ENCODE measurements at regions not wholly inside any gene's neighbourhood (a gene's known extent, or its start where the extent isn't known, plus 50 kb on each side); places are given as distances from the start of the nearest gene placed in this dataset.
"Not testable (repeated sequence)": the region's sequence is repeated elsewhere in the genome, so short reads cannot be mapped to it uniquely, and the experiment has no call there.

DNA sequence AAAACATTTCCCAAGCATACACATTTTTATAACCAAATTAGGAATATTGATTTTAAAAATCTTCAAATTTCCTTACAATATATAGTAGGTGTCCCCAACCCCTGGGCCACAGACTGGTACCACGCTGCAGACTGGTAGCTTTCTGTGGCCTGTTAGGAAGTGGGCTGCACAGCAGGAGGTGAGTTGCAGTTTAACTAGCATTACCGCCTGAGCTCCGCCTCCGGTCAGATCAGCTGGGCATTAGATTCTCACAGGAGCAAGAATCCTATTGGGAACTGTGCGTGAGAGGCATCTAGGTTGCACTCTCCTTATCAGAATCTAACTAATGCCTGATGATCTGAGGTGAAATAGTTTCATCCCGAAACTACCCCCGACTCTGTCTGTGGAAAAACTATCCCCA, 62.1 kb downstream of the ZWINT start:
- DNase-seq (ENCODE audit: low spot score), result no peak

DNA sequence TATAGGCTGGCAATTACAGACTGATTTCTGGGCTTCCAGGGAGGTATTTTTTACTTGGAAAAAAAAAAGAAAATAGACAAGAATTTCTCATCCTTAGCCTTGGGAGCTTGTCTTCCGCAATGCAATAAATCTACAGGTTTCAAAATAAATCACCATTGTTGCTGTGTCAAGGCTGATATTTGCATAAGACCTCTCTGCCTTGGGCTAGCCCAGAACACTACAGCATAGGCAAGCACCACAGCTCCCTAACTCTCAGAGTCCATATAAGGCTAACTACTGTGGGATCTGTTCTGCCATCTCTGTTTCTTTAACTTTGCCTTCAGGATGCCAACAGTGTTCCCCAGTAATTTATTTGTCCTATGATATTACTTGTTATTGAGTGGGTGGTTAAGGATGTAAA, 64.4 kb downstream of the ZWINT start:
- no peak for DNase-seq (ENCODE audit: low spot score)

DNA sequence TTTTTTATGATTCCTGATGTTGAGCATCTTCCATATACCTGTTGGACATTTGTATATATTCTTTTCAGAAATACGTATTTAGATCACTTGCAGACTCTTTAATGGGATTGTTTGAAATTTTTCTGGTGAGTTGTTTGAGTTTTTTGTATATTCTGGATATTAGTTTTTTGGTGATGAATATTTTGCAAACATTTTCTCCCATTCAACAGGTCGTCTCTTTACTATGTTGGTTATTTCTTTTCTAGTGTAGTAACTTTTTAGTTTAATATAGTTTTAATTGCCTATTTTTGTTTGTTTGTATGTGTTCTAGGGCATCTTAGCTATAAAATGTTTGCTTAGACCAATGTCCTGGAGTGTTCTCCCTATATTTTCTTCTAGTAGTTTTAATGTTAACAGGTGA, 72.7 kb downstream of the ZWINT start:
- no peak for DNase-seq (ENCODE audit: low spot score)

DNA sequence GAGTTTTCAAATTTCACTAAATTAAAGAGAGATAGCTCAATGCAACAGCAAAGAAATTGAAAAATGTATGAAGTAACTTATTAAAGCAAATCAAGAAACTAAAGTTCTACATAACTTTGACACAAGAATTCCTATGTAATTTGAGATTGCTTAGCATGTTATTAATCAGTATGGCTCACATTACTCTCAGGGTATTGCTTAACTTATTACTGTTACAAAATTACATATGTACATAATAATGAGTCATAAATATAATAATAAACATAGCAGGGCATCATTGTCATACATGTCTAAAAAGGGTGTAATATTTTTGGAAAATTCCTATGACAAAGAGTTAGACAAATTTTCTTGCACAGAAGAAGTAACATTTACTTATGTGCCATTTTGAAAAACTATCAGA, 75.0 kb downstream of the ZWINT start:
- DNase-seq (ENCODE audit: low spot score), result no peak

DNA sequence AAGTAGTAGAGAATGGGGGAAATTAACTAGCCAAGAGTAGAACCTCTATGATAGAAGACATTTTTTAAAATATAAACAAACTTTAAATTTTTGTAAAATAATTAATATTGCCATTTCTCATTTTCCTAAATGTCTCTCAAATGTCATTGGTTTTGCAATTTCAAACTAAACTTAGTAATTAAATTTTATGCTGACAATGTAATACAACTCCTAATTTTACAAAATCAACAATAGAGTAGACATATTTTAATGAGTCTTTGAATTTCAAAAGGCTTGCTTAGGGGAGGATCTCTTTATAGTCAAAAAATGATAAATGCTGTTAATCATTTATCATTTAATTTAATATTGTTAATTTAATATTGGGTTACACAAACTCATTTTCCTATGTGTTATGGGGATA, 81.8 kb downstream of the ZWINT start:
- no peak for DNase-seq (ENCODE audit: low spot score)

DNA sequence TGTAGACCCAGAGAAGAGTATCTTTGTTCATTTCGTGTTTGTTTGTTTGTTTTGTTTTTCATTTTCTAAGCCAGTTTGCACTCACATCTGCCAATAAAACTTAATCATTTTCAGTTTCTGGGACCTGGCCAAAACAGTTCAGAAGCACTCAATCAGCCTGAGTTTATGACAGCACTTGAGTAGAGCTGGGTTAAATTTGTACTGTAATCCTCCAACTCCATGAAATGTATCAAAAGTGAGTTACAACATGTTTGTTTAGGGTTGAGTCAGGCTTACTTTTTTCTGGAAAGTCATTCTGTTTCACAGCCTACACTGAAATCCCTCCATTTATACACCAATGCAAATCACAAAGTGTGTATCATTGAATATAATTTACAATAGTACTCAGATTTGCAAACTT, 91.9 kb downstream of the ZWINT start:
- no peak for DNase-seq (ENCODE audit: low spot score)

DNA sequence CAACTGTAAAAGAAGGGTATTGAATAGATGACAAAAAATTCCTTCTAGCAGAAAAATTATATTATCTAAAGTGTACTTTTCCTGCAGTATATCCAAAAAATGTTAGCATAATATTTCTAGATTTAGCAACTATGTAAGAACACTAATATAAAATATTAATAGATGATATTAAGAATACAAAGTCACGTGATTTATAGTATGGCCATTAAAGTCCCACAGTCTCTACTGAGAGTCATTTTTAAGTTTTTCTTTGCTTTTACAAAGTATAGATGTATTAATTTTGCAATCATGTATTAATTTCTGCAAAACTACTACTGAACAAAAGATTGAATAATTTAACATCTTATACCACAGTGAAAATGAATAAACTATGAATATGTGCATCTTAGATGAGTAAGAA, 94.9 kb downstream of the ZWINT start:
- no peak for DNase-seq (ENCODE audit: low spot score)

DNA sequence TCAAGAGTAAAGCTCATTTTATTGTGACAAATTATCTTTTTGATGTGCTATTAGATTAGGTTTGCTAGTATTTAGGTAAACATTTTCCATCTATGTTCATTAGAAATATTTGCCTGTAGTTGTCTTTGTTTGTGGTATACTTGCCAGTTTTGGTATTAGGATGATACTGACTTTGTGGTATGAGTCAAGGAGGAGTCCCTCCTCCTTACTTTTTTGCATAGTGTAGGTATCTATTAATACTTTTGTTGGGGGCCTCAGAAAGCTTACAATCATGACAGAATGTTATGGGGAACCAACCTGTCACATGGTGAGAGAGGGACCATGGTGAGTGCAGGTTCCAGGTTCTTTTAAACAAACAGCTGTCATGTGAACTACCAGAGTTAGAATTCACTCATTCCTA, 102.1 kb downstream of the ZWINT start:
- no peak for DNase-seq (ENCODE audit: low spot score)

DNA sequence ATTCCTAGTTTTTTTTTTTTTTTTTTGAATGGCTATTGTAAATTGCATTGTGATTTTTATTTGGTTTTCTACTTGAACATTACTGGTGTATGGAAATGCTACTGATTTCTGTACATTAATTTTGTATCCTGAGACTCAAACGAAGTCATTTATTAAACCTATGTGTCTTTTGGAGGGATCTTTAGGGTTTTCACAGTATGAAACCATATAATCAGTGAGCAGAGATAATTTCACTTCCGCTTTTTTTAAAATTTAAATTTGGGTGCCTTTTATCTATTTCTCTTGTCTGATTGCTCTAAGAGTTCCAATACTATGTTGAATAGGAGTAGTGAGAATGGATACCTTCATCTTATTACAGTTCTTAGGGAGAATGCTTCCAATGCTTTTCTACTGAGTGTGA, 102.7 kb downstream of the ZWINT start:
- no peak for DNase-seq (ENCODE audit: low spot score)

DNA sequence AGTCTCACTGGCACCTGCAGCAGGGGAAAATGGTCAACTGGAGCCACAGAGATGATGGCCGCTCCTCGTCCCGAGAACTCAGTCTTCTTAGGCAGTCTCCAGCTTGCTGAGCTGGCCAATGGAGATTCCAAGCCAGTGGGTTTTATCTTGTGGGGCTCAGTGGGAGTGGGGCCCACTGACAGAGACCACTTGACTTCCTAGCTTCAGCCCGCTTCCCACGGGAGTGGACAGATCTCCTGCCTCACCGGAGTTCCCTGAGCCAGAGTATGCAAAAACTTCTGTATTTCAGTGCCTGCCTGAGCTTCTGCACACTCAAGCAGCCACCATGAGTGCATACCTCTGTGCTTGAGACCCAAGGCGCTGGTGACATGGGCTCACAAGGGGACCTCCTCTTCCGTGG, 105.8 kb downstream of the ZWINT start:
- no peak for DNase-seq (ENCODE audit: low spot score)

DNA sequence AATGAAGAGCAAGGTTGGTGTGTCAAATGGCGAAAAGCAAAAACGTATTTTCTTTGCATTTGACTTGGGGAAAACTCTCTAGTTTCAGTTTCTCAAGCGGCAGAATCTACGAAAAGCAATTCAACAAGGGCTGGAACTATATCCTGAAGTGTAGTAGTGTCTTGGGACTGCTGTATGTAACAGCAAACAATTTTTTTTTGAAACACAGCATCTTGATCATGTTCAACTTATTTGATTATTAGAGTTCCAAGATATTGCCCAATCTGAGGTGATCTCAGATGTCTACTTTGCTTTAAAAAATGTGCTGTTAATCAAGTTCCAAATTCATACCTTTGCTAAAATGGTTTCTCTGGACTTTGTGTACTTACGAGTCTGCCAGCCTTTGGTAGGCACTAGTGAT, 120.6 kb downstream of the ZWINT start:
- DNase-seq (ENCODE audit: low spot score), result no peak

DNA sequence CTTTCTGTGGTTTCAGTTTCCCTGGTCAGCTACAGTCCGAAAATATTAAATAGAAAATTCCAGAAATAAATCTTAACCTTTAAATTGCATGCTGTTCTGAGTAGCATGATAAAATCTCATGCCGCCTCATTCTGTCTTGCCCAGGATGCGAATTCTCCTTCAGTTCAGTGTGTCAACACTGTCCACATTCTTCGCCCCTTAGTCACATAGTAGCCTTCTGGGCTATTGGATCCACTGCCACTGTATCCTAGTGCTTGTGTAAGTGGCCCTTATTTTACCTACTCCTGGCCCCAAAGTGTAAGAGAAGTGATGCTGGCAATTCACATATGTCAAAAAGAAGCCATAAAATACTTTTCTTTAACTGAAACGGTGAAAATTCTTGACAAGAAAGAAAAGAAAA, 129.6 kb downstream of the ZWINT start:
- no peak for DNase-seq (ENCODE audit: low spot score)

DNA sequence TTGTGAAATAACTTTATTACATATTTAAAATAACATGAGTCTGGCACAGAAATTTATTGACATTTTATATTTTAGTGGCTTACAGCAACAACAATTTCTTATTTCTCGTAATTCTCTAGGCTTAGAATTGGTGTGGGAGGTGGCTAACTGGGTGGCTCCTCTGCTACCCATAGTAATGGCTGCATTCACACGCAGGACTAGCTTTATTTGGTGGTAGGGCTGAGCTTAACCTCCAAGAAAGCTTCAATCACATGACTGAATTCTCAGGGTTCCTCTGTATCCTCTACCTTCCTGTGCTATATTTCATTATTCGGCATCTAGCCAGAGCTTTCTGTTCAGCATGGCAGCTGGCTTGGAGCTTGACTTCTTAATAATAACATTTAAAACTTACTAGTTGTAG, 138.8 kb downstream of the ZWINT start:
- DNase-seq (ENCODE audit: low spot score), result no peak

DNA sequence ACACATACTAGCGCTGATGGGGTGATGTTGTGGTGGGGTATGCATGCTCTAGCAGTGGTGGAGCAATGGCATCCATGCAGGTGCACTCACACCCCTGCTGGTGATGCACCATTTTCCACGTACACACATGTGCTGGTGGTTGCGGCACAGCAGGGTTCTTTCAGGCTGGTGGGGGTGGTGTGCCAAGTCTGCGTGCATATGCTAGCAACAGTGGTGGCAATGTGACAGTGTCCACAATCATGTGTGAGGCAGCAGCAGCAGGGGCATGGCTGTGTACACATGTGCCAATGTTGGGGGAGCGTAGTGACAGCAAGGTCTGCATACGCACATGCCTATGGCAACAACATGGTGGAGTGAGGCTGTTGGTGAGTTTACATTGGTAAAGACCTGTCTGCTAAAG, 148.1 kb downstream of the ZWINT start:
- no peak for DNase-seq (ENCODE audit: low spot score)

DNA sequence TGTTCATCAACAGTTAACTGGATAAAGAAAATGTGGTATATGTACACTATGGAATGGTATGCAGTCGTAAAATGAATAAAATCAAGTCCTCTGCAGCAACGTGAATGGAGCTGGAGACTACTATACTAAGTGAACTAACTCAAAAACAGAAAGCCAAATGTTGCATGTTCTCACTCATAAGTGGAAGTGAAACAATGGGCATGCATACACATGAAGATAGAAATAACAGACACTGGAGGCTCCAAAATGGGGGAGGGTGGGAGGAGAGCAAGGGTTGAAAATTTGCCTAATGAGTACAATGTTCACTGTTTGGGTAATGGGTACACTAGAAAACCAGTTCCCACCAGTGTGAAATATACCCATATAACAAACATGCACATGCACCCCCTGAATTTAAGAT, 179.5 kb downstream of the ZWINT start:
- no peak for DNase-seq (ENCODE audit: low spot score)

DNA sequence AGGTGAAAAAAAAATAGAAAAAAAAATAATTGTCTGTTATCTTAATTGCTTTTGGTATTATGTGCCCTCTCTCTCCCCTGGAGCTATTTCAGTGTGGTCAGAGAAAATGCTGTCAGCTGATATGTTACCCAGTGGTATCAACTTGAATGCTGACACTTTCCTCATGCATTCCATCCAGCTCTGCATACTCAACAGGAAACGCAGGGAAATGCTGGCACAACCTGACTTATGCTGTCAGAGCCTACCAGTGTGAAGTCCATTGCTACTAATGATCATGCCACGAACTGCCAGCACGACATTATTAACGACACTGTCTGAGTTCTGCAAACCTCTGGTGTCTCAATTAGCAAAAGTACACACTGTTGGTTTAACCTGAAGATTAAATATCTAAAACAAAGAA, 182.8 kb downstream of the ZWINT start:
- no peak for DNase-seq (ENCODE audit: low spot score)

DNA sequence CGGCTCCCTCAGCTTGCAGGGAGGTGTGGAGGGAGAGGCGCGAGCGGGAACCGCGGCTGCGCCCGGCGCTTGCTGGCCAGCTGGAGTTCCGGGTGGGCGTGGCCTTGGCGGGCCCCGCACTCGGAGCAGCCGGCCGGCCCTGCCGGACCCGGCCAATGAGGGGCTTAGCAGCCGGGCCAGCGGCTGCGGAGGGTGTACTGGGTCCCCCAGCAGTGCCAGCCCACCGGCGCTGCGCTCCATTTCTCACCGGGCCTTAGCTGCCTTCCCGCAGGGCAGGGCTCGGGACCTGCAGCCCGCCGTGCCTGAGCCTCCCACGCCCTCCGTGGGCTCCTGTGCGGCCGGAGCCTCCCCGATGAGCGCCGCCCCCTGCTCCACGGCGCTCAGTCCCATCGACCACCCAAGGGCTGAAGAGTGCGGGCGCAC, 206.0 kb downstream of the ZWINT start:
- DNase-seq (ENCODE audit: low spot score), result not testable (repeated sequence)

DNA sequence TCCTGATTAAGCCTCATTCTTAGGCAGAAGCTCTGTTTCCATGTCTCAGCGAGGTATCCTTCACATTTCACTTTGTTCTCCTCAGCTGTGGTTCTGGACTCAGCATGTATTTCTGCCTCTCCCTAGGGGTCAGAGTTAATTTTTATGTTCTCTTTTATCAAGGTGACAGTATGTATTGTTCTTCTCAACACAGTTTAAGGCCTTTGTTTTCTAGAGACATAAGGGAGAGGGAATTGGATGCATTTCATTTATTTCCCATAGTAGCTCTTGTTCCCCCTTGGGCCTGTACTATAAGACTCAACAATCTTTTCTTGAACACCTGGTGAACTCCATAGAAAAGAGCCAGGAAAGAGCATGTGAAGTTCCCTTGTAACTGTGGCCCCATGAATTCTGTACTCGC, 214.3 kb downstream of the ZWINT start:
- DNase-seq (ENCODE audit: low spot score), result no peak

DNA sequence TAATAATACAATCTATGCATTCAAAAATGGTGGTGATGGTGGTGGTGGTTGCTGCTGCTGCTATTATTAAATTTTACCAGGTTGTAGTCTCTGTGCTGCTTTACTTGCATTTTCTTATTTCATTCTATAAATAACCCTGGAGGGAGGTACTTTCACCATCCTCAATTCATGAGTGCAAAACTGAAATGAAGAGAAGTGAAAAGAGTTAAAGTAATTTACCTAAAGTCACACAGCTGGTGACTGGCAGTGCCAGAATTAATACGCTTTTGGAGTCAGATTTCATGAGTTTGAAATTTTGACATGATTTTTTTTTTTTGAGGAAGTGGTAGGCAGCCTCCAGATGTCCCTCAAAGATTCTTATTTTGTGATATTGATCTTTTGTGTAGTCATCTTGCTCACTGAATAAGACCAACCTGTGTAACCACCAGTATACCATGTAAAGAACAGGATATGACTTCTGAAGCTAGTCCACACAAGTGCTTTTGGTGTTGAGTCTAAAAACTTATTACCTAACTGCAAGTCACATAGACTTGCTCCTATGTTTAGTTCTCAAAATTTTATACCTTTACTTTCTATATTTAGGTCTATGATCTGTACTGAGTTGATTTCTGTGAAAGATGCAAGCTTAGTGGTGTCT, 218.8 kb downstream of the ZWINT start:
- no peak for DNase-seq (ENCODE audit: low spot score)

DNA sequence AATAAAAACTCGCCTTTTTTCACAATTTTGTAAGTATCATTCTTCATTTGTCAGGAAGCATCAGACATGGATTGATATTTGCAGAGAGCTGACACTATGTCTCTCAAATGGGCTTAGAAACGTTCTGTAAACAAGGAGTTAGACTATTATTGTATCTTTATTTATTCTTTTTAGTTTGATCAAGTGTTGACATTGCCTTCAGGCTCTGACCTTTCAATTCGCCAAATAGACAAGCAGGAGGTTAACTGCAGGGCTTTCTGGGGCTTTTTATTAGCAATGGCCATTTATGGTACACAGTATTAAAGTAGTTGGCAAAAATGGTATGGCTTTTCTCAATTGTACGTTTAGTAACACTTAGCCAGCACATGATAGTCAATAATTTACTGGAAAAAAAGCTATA, 221.7 kb downstream of the ZWINT start:
- peak; percentile 1 for DNase-seq (ENCODE audit: low spot score)

DNA sequence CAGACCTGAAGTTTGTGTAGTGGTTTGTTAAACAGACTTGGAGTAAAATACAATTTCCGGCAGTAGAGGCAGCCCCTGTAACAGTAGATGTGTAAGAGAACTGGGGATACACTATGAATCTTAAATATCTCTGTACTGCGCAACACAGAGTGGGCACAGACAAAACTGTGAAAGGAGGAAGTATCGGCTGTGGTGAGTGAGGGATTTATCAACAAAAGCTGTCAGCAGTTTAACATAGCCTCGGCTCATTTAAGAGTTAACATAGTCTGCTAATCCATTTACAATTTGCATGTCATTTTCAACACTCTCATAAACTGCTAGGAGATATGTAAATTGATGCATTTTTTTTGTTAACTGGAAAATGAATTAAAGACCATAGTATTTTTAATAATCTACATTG, 225.2 kb downstream of the ZWINT start:
- no peak for DNase-seq (ENCODE audit: low spot score)

DNA sequence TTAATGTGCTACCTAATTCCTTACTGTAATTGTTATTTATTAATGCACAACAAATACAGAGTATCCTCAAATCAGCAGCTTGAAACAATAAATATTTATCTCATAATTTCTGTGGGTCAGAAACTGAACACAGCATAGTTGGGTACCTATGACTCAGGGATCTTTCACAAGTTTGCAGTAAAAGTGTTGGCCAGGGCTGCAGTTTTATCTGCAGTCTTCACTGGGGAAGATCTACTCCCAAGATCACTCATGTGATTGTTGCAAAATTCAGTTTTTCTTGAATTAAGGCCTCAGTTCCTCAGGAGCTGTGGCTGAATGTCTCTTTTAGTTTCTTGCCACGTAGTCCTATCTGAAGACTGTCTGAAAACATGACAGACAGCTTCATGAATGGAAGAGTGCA, 237.8 kb downstream of the ZWINT start:
- no peak for DNase-seq (ENCODE audit: low spot score)

DNA sequence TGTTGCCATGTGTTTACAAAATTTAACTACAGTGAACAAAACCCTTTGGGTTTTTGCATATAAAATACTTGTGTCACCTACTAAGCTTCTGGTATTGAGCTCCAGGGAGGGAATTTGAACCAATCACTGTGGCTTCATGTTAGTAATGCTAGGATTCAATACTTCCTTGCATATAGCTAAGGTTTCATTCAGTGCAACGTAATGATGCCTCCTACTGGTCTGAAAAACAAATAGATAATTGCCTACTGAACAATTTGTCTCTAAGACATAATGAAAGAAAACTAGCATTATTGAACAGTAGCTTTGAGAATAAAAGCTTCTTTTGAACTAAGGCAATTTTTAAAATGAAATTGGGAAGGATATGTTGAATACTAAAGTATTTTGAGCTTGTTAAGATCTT, 244.4 kb downstream of the ZWINT start:
- peak; percentile 3 for DNase-seq (ENCODE audit: low spot score)

DNA sequence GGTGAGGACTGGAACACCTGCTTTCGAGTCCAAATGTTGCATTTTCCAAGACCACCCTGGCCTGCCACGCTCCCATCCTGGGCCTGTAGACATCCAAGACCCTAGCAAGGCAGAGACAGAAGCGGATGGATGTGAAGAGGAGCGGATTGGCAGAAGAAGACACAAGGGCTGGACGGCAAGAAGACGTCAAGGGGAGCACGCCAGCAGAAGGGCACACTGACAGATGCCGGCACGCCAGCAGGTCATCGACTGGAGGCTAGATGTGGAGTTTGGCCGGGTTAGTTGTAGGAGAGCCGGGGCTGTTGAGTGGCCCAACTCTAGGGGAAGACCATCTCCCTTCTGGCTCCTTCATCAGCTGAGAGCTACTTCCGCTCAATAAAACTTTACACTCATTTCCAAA, 251.6 kb downstream of the ZWINT start:
- no peak for DNase-seq (ENCODE audit: low spot score)

DNA sequence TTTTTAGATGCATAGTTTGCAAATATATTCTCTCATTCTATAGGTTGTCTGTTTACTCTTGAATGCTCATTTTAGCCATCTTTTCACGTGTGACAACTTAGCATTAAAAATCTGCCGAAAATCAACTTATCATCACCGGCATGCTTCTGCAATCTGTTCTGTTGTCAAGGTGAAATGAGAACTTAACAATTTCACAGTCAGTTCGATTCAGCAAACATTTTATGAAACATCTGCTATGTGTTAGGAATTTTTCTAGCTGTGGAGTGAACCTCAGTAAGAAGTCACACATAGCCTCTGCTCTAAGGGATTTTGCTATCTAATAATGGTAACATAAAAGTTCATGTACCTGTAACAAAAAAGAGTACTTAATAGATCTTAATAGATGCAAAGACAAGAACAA, 256.1 kb downstream of the ZWINT start:
- no peak for DNase-seq (ENCODE audit: low spot score)

All from HuH-7 (cell line).